GM13976 (cell line): ENCODE measurements at regions not wholly inside any gene's neighbourhood (a gene's known extent, or its start where the extent isn't known, plus 50 kb on each side); places are given as distances from the start of the nearest gene placed in this dataset.

Experiments
- DNase-seq: peaks from one replicate; pipeline ENCODE4 v3.0.0; 2012; ENCODE audit warnings: low spot score
- in situ Hi-C: fragments of 300-500 bp; cut with MboI; formaldehyde crosslinking; loops from one replicate; pipeline ENCODE4 v1.12.0; 2022; ENCODE audit warnings: low sequenced_read_pairs, mixed read lengths, inconsistent platforms; ENCODE audit not compliant: unreplicated experiment
- TF ChIP-seq, protein P1 (sequence below): IDR thresholded peaks from 2 replicates; pipeline ENCODE4 v1.5.1; 2012; ENCODE audit warnings: borderline replicate concordance, mild to moderate bottlenecking; ENCODE audit not compliant: insufficient read depth; ENCODE audit errors: extremely low read depth, missing control alignments, control extremely low read depth

DNA sequence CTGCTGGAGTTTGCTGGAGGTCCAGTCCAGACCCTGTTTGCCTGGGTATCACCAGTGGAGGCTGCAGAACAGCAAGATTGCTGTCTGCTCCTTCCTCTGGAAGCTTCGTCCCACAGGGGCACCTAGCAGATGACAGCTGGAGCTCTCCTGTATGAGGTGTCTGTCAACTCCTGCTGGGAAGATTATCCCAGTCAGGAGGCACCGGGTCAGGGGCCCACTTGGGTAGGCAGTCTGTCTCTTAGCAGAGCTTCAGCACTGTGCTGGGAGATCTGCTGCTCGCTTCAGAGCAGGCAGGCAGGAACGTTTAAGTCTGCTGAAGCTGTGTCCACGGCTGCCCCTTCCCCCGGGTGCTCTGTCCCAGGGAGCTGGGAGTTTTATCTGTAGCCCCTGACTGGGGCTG is 96.8 kb upstream of the SLC35F1 start:
- DNase-seq: no peak
- TF ChIP-seq, protein P1, sequence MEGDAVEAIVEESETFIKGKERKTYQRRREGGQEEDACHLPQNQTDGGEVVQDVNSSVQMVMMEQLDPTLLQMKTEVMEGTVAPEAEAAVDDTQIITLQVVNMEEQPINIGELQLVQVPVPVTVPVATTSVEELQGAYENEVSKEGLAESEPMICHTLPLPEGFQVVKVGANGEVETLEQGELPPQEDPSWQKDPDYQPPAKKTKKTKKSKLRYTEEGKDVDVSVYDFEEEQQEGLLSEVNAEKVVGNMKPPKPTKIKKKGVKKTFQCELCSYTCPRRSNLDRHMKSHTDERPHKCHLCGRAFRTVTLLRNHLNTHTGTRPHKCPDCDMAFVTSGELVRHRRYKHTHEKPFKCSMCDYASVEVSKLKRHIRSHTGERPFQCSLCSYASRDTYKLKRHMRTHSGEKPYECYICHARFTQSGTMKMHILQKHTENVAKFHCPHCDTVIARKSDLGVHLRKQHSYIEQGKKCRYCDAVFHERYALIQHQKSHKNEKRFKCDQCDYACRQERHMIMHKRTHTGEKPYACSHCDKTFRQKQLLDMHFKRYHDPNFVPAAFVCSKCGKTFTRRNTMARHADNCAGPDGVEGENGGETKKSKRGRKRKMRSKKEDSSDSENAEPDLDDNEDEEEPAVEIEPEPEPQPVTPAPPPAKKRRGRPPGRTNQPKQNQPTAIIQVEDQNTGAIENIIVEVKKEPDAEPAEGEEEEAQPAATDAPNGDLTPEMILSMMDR: no peak
- in situ Hi-C loops: no loop called here

DNA sequence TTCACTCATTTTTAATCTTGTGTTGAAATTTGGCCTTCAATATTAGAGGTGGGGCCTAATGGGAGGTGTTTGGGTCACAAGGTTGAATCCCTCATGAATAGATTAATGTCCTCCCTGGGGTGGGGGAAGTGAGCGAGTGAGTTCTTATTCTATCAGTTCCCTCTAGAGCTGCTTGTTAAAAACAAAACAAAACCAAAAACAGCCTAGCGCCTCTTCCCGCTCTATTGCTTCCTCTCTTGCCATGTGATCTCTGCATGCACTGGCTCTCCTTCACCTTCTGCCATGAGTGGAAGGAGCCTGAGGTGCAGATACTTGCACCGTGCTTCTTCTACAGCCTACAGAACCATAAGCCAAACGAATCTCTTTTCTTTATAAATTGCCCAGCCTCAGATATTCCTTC is 89.6 kb upstream of the SLC35F1 start:
- TF ChIP-seq, protein P1: no peak
- no peak for DNase-seq
- in situ Hi-C loops: no loop called here

GRCh38 chr6:117817992-117818391 is 89.1 kb upstream of the SLC35F1 start:
- TF ChIP-seq, protein P1: no peak
- no peak for DNase-seq
- in situ Hi-C loops: no loop called here

- no peak for DNase-seq
- in situ Hi-C loops: no loop called here
- TF ChIP-seq, protein P1: no peak
Measured at GRCh38 chr6:117818449-117818848, 88.6 kb upstream of the SLC35F1 start.

- in situ Hi-C loops: loop anchor here (10.0 to 25.0 kb wide), 2 partner anchors 375 to 492 kb away; no protein-coding TSS in a partner anchor
- DNase-seq: peak; percentile 30
- TF ChIP-seq, protein P1: peak; percentile 18
Measured at GRCh38 chr6:117829594-117830319, 77.3 kb upstream of the SLC35F1 start.

DNA sequence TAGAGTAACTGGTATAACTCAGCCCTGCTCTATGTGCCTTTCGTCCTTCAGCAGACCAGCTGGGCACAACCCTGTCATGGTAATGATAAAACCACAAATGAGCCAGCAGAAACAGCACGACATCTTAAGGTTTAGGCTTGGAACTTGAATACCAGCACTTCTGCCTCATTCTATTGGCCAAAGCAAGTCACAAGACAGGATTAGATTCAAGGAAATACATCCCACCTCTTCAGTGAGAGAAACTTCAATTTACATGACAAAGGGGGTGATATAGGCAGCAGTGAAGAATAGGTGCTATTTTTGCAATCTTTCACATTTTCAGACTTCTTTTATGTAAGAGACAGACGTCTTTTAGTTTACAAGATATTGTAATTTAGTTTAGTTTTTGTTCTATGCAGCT is 69.8 kb upstream of the SLC35F1 start:
- TF ChIP-seq, protein P1: no peak
- in situ Hi-C loops: loop anchor here (10.0 to 25.0 kb wide), 2 partner anchors 382 to 500 kb away; no protein-coding TSS in a partner anchor
- no peak for DNase-seq
